ENCODE measurements at regions not wholly inside any gene's neighbourhood (a gene's known extent, or its start where the extent isn't known, plus 50 kb on each side); places are given as distances from the start of the nearest gene placed in this dataset.

DNA sequence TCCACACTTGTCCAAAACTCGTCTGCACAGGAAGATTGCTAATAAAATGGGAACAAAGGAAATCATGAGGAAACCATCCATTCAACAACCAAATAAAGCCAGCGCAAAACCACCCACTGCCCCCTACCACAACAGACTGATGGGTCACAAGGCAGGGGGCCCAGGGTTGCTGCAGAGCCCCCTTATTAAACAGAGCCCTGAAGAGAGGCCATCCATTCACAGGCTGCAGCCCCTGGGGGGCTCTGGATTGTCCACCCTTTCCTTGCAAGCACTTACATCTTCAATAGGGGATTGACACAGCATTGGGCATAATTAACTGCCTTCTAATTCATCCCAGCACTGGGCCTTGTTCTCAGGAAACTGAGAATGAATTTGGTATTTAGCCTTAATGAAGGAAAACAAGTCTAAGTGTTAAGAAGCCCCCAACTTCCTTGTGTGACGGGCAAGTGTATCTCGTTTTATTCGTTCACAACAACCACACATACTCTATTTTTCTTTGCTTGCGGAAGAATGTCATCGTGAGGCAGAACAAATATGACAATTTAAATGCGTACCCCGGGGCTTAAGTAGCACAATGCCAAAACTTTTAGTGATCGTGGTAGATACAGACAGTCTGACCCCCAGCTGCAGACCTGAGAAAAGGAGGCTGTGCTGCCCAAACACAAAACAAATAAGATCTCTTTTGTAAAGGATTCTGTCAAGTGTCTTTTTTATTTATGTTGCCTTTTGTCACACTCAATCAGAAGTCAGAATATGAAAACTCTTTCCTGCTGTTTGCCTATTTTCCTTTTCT, 144.0 kb downstream of the SEMA6D start:
- Histone ChIP-seq H3K27me3 (ENCODE audit: control insufficient read depth, insufficient read depth, low read length) (no peaks in the 10 kb centered on the region), H3K36me3 (ENCODE audit: control insufficient read depth, insufficient read depth, low read length) (no peaks in the 10 kb centered on the region), H3K4me3 (ENCODE audit: low read depth, low read length) (no peak overlapping the region)
- DNase-seq (ENCODE audit: low read depth), result no peak
- TF ChIP-seq, protein P1, sequence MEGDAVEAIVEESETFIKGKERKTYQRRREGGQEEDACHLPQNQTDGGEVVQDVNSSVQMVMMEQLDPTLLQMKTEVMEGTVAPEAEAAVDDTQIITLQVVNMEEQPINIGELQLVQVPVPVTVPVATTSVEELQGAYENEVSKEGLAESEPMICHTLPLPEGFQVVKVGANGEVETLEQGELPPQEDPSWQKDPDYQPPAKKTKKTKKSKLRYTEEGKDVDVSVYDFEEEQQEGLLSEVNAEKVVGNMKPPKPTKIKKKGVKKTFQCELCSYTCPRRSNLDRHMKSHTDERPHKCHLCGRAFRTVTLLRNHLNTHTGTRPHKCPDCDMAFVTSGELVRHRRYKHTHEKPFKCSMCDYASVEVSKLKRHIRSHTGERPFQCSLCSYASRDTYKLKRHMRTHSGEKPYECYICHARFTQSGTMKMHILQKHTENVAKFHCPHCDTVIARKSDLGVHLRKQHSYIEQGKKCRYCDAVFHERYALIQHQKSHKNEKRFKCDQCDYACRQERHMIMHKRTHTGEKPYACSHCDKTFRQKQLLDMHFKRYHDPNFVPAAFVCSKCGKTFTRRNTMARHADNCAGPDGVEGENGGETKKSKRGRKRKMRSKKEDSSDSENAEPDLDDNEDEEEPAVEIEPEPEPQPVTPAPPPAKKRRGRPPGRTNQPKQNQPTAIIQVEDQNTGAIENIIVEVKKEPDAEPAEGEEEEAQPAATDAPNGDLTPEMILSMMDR (IDR thresholded peaks at IDR 0.05; ENCODE audit: insufficient read depth, low read length, poor library complexity, severe bottlenecking), result no peak

DNA sequence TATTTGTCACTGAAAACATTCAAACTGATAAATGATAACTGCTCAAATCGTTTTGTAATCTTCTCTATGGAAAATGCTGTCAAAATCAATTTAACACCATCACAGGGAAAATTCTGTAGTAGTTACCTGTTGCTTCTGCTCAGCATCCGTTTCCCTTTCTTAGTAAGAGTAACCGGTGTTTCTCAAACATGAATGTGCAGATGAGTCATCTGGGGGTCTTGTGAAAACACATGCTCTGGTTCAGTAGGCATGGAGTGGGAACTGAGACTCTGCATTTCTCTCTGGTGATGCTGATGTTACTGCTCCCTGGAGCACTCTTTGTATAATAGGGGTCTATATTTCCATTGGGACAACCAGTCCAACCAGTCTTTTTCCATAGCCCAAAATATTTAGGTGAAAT, 145.1 kb downstream of the SEMA6D start:
- Histone ChIP-seq H3K4me3 (ENCODE audit: low read depth, low read length) (no peak overlapping the region), H3K36me3 (ENCODE audit: control insufficient read depth, insufficient read depth, low read length) (no peaks in the 10 kb centered on the region), H3K27me3 (ENCODE audit: control insufficient read depth, insufficient read depth, low read length) (no peaks in the 10 kb centered on the region)
- TF ChIP-seq, protein P1 (IDR thresholded peaks at IDR 0.05; ENCODE audit: insufficient read depth, low read length, poor library complexity, severe bottlenecking), result no peak
- DNase-seq (ENCODE audit: low read depth), result no peak

DNA sequence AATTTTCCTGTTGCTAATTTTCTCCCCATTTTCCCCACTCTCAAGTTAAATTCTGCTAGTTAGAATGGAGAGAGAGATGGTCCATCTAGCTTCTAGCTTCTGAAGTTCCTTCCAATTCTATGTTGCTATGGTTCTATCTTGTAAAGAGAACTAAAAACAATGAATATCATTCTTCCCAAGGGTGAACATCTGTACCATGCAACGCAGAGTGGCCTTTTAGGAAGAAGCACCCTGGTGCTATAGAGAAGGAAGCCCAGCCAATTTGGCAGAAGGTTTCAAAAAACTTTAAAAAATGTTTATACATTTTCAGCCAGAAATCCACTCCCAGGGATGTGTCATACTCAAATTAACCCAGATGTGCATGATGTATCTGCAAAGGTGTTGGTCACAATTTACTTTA, 149.1 kb downstream of the SEMA6D start:
- DNase-seq (ENCODE audit: low read depth), result no peak
- TF ChIP-seq, protein P1 (IDR thresholded peaks at IDR 0.05; ENCODE audit: insufficient read depth, low read length, poor library complexity, severe bottlenecking), result no peak
- no peak overlapping the region for H3K4me3 ChIP-seq (ENCODE audit: low read depth, low read length)
- no peaks in the 10 kb centered on the region for H3K27me3 ChIP-seq (ENCODE audit: control insufficient read depth, insufficient read depth, low read length)
- H3K36me3 ChIP-seq (ENCODE audit: control insufficient read depth, insufficient read depth, low read length), result no peaks in the 10 kb centered on the region

DNA sequence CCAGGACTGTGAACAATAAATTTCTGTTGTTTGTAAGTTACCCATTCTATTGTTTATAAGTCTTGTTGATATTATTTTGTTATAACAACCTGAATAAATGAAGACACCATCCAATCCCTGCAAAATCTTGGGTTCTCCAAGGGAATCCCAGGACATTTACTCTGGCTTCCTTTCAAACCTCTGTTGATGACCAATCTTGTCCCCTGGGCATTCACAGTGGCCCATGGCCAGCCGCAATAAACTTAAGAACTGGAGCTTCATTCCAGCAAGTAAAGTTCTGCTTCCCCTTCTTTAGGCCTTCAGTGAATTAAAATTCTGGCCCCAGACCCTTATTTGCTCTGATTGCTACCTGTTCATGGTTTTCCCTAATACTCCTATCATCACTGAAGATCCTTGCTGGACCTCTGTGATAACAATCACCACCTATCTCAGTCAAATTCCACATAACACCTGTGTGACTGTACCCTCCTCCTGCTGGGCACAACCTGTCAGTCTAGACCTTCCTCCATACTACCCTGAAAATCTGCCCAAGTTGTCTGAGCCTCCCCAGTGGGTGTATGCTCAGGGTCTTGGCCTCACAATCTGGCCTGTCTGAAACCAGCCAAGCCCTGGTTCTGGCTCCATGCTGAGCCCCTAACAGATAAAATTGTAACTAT, 153.1 kb downstream of the SEMA6D start:
- DNase-seq (ENCODE audit: low read depth), result no peak
- Histone ChIP-seq H3K36me3 (ENCODE audit: control insufficient read depth, insufficient read depth, low read length) (no peaks in the 10 kb centered on the region), H3K27me3 (ENCODE audit: control insufficient read depth, insufficient read depth, low read length) (no peaks in the 10 kb centered on the region), H3K4me3 (ENCODE audit: low read depth, low read length) (no peak overlapping the region)
- TF ChIP-seq, protein P1 (IDR thresholded peaks at IDR 0.05; ENCODE audit: insufficient read depth, low read length, poor library complexity, severe bottlenecking), result no peak

DNA sequence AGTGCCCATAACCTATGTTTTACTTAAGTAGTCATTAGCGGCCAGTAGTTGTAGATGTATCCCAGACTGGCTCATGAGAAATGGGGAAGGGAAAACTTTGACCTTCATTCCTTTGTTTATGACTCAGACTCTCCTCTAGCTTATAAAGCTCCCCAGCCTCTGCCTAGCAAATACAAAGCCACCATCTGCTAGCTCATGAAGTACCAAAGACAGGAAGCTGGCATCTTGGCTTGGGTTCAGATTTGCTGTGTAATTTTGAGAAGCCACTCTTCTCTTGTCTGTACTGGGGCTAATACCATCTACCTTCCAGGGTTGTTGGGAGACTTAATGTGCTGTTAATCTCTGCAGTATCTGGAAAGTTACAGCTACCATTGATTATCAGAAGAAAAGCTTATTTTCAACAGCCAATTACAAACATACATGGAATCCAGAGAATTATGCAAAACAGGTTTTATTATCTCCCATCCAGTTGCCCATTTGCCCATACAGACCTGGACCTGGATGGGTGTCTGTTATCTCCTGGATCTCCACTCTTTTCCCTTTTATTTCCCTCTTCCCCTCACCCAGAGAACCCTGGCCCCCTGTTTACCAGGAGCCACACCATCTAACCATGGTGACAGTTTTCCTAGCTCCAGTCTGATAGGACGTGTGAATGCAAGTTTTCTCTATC, 153.8 kb downstream of the SEMA6D start:
- no peaks in the 10 kb centered on the region for H3K36me3 ChIP-seq (ENCODE audit: control insufficient read depth, insufficient read depth, low read length)
- DNase-seq (ENCODE audit: low read depth), result no peak
- no peak overlapping the region for H3K4me3 ChIP-seq (ENCODE audit: low read depth, low read length)
- TF ChIP-seq, protein P1 (IDR thresholded peaks at IDR 0.05; ENCODE audit: insufficient read depth, low read length, poor library complexity, severe bottlenecking), result no peak
- no peaks in the 10 kb centered on the region for H3K27me3 ChIP-seq (ENCODE audit: control insufficient read depth, insufficient read depth, low read length)

All from kidney epithelial cell (primary cell).